ENCODE measurements at regions not wholly inside any gene's neighbourhood (a gene's known extent, or its start where the extent isn't known, plus 50 kb on each side); places are given as distances from the start of the nearest gene placed in this dataset.

- peak overlapping the region; percentile 74 for H3K4ac ChIP-seq (replicated peaks; ENCODE audit: insufficient read length, low read depth, low read length)
- peak overlapping the region in 2 of 4 experiments; percentile 11 to 18; a peak in 3 of 7 replicates for H3K9ac ChIP-seq (replicated peaks in 1 of 4; ENCODE audit: extremely low read depth in 1 of 4, low read depth in 3 of 4, low read length in 3 of 4)
- FAIRE-seq (no peak), DNase-seq (ENCODE audit: low read depth in 1 of 2, low spot score in 2 of 2) (peak in 1 of 2 experiments; percentile 63)
- peak overlapping the region; percentile 94 for H2BK12ac ChIP-seq (ENCODE audit: low read depth, low read length)
- WGBS, 2 experiments (ENCODE audit: extremely low coverage in 1 of 2, insufficient coverage in 1 of 2, insufficient read length in 1 of 2, insufficient replicate concordance in 2 of 2, low coverage in 1 of 2, low lambda C conversion rate in 2 of 2, missing lambda C conversion rate in 1 of 2) = 24% methylated on average over 4 of the region's 4 CpGs; no CpG with 5 or more reads in 1 of the 2 experiments
- peak overlapping the region; percentile 92 for H4K91ac ChIP-seq (replicated peaks; ENCODE audit: insufficient read length, low read length)
- H3K23ac ChIP-seq (ENCODE audit: insufficient read length) = no peak overlapping the region
- H2AK5ac ChIP-seq (ENCODE audit: low read depth, low read length) = peak overlapping the region; percentile 88
- peaks cover 0 to 31% (median 5%) of the 10 kb centered on the region in 4 experiments; a peak in 3 of 8 replicates for H3K36me3 ChIP-seq (ENCODE audit: control insufficient read depth in 2 of 4, insufficient read depth in 4 of 4, low read length in 3 of 4)
- H3K14ac ChIP-seq (ENCODE audit: insufficient read length) = no peak overlapping the region
- peak overlapping the region; percentile 97 for H2BK5ac ChIP-seq (ENCODE audit: low read depth, low read length)
- ChIA-PET CTCF (ENCODE audit: partially characterized antibody) (interaction anchor here (0.7 to 2.2 kb wide), 5 partner anchors 16 to 1978 kb away, joined by 3 to 6 read pairs (median 5); no protein-coding TSS in a partner anchor), POLR2A (ENCODE audit: partially characterized antibody) (interaction anchor here (1.4 to 3.1 kb wide), 2 partner anchors 9 to 16 kb away, joined by 4 to 20 read pairs; no protein-coding TSS in a partner anchor)
- H4K5ac ChIP-seq (ENCODE audit: insufficient read length, low read depth, low read length) = peak overlapping the region; percentile 85
- H3K79me2 ChIP-seq (ENCODE audit: control insufficient read depth in 1 of 2, insufficient read depth in 2 of 2, low read length in 2 of 2) = no peaks in the 10 kb centered on the region
- H3K56ac ChIP-seq (replicated peaks; ENCODE audit: insufficient read length, low read depth, low read length) = no peak overlapping the region
- no peak overlapping the region for H2BK15ac ChIP-seq (ENCODE audit: low read length)
- peak overlapping the region; percentile 94 for H3K18ac ChIP-seq (ENCODE audit: extremely low read depth, low read length)
- H2BK20ac ChIP-seq (ENCODE audit: low read length) = peak overlapping the region; percentile 86
- peak overlapping the region; percentile 99 for H2BK120ac ChIP-seq (replicated peaks; ENCODE audit: low read depth, low read length)
- peaks cover 2% of the 10 kb centered on the region for H3K23me2 ChIP-seq (ENCODE audit: low read depth, low read length)
- no peaks in the 10 kb centered on the region for H4K20me1 ChIP-seq (replicated peaks in 1 of 2; ENCODE audit: control insufficient read depth in 1 of 2, insufficient read depth in 2 of 2, low read length in 2 of 2)
- H3K4me2 ChIP-seq (ENCODE audit: insufficient read depth in 1 of 2, low read depth in 2 of 2, low read length in 2 of 2) = peak overlapping the region; percentile 65 to 98
- no peaks in the 10 kb centered on the region for H3K79me1 ChIP-seq (ENCODE audit: low read depth, low read length)
- peaks cover 13 to 28% (median 23%) of the 10 kb centered on the region in 4 experiments for H3K4me1 ChIP-seq (replicated peaks in 1 of 4; ENCODE audit: control insufficient read depth in 3 of 4, insufficient read depth in 4 of 4, low read length in 3 of 4)
- peak overlapping the region in 3 of 4 experiments; percentile 3 to 55 (median 5); a peak in 3 of 8 replicates for H3K4me3 ChIP-seq (ENCODE audit: extremely low read depth in 1 of 4, insufficient read depth in 2 of 4, low read depth in 3 of 4, low read length in 4 of 4)
- H3K27me3 ChIP-seq (replicated peaks in 1 of 4; ENCODE audit: control insufficient read depth in 3 of 4, extremely low read depth in 1 of 4, insufficient read depth in 3 of 4, low read length in 3 of 4) = no peaks in the 10 kb centered on the region
- peak overlapping the region; percentile 69; the same call in 1 of the 2 replicates for H3K27ac ChIP-seq (ENCODE audit: low read depth, low read length)
- no peak overlapping the region for H4K8ac ChIP-seq (ENCODE audit: extremely low read depth, insufficient read depth, low read length)
- H3K9me3 ChIP-seq (ENCODE audit: insufficient read depth in 2 of 2, low read depth in 1 of 2, low read length in 1 of 2) = peaks cover 6 to 29% of the 10 kb centered on the region in 2 experiments
- no peak overlapping the region for H2AFZ ChIP-seq (ENCODE audit: low read length)
- TF ChIP-seq POLR2A (IDR thresholded peaks at IDR 0.05; ENCODE audit: control extremely low read depth in 1 of 2, low read depth in 2 of 2, low read length in 2 of 2) = peak in 1 of 2 experiments; percentile 33; a peak in 2 of 3 replicates
- TF ChIP-seq TCF12 (IDR thresholded peaks at IDR 0.05; ENCODE audit: low read depth, low read length) = peak; percentile 78; the same call in 1 of the 2 replicates
These were observed 59.5 kb upstream of the DYNAP start for GRCh38 chr18:54531402-54532065.
